HL-60 (cell line): ENCODE measurements at regions not wholly inside any gene's neighbourhood (a gene's known extent, or its start where the extent isn't known, plus 50 kb on each side); places are given as distances from the start of the nearest gene placed in this dataset.

Source experiments
- CTCF ChIP-seq: IDR thresholded peaks from one replicate; pipeline ENCODE4 v1.5.1; 2011; ENCODE audit warnings: low read length, control low read depth, inconsistent platforms; ENCODE audit not compliant: insufficient read depth
- GABPA ChIP-seq: IDR thresholded peaks from 2 replicates; pipeline ENCODE4 v1.6.1; 2012; ENCODE audit warnings: low read depth
- POLR2AphosphoS5 ChIP-seq: IDR thresholded peaks from 2 replicates; pipeline ENCODE4 v1.6.1; 2012; ENCODE audit warnings: low read depth
- REST ChIP-seq: IDR thresholded peaks from 2 replicates; pipeline ENCODE4 v1.6.1; 2012; ENCODE audit warnings: low read depth; ENCODE audit not compliant: insufficient replicate concordance
- SPI1 ChIP-seq: IDR thresholded peaks from 2 replicates; pipeline ENCODE4 v1.6.1; 2012; ENCODE audit warnings: low read depth, mild to moderate bottlenecking, borderline replicate concordance

- TF ChIP-seq CTCF = no peak
- TF ChIP-seq POLR2AphosphoS5 = no peak
- no peak for TF ChIP-seq REST
- no peak for TF ChIP-seq SPI1
- TF ChIP-seq GABPA = no peak
These were observed 597.5 kb upstream of the PCDH7 start for GRCh38 chr4:30122711-30123110.
